DLD1 (cell line): ENCODE measurements at regions not wholly inside any gene's neighbourhood (a gene's known extent, or its start where the extent isn't known, plus 50 kb on each side); places are given as distances from the start of the nearest gene placed in this dataset.
"Not testable (repeated sequence)": the region's sequence is repeated elsewhere in the genome, so short reads cannot be mapped to it uniquely, and the experiment has no call there.

Source experiments
- in situ Hi-C: cut with HindIII; loops from 2 replicates; pipeline ENCODE4 v1.10.0; 2017; ENCODE audit warnings: low sequenced_read_pairs

GRCh38 chr16:63129411-63130125, 1093.3 kb upstream of the CDH8 start:
- in situ Hi-C loops, result no loop called here

- in situ Hi-C loops, result not testable (repeated sequence)
These were observed 1083.7 kb upstream of the CDH8 start for GRCh38 chr16:63119905-63120304.

- in situ Hi-C loops, result no loop called here
These were observed 1063.8 kb upstream of the CDH8 start for GRCh38 chr16:63100082-63100481.

GRCh38 chr16:63096857-63097256, 1060.6 kb upstream of the CDH8 start:
- in situ Hi-C loops, result no loop called here

- in situ Hi-C loops, result no loop called here
These were observed 1056.5 kb upstream of the CDH8 start for GRCh38 chr16:63092736-63093135.

GRCh38 chr16:63082101-63082500, 1045.9 kb upstream of the CDH8 start:
- in situ Hi-C loops, result no loop called here

GRCh38 chr16:63080746-63081145, 1044.5 kb upstream of the CDH8 start:
- in situ Hi-C loops, result no loop called here

- in situ Hi-C loops, result no loop called here
These were observed 1032.8 kb upstream of the CDH8 start for GRCh38 chr16:63069047-63069446.

GRCh38 chr16:63067141-63067540, 1030.9 kb upstream of the CDH8 start:
- in situ Hi-C loops, result no loop called here

- in situ Hi-C loops, result no loop called here
These were observed 1030.3 kb upstream of the CDH8 start for GRCh38 chr16:63066552-63066951.

- in situ Hi-C loops, result no loop called here
These were observed 1025.1 kb upstream of the CDH8 start for GRCh38 chr16:63061319-63061718.

- in situ Hi-C loops, result no loop called here
These were observed 1023.4 kb upstream of the CDH8 start for GRCh38 chr16:63059676-63060075.

- in situ Hi-C loops, result no loop called here
These were observed 1021.1 kb upstream of the CDH8 start for GRCh38 chr16:63057341-63057740.

GRCh38 chr16:63050391-63050790, 1014.2 kb upstream of the CDH8 start:
- in situ Hi-C loops, result no loop called here

GRCh38 chr16:63038397-63039106, 1002.3 kb upstream of the CDH8 start:
- in situ Hi-C loops, result no loop called here

- in situ Hi-C loops, result no loop called here
These were observed 1001.6 kb upstream of the CDH8 start for GRCh38 chr16:63037761-63038396.

GRCh38 chr16:63018581-63019223, 982.5 kb upstream of the CDH8 start:
- in situ Hi-C loops, result no loop called here

GRCh38 chr16:63008688-63009087, 972.5 kb upstream of the CDH8 start:
- in situ Hi-C loops, result no loop called here

GRCh38 chr16:63005356-63005755, 969.1 kb upstream of the CDH8 start:
- in situ Hi-C loops, result no loop called here

GRCh38 chr16:62989480-62989879, 953.2 kb upstream of the CDH8 start:
- in situ Hi-C loops, result no loop called here

GRCh38 chr16:62985722-62986121, 949.5 kb upstream of the CDH8 start:
- in situ Hi-C loops, result no loop called here

- in situ Hi-C loops, result no loop called here
These were observed 942.2 kb upstream of the CDH8 start for GRCh38 chr16:62978451-62978850.
